ENCODE measurements at regions not wholly inside any gene's neighbourhood (a gene's known extent, or its start where the extent isn't known, plus 50 kb on each side); places are given as distances from the start of the nearest gene placed in this dataset.

- intact Hi-C loops (cut with DNase I), result no loop called here
- ATAC-seq (ENCODE audit: poor library complexity) (no peak), DNase-seq (no peak)
Measured at GRCh38 chr4:81651243-81651899, 179.7 kb upstream of the RASGEF1B start.

DNA sequence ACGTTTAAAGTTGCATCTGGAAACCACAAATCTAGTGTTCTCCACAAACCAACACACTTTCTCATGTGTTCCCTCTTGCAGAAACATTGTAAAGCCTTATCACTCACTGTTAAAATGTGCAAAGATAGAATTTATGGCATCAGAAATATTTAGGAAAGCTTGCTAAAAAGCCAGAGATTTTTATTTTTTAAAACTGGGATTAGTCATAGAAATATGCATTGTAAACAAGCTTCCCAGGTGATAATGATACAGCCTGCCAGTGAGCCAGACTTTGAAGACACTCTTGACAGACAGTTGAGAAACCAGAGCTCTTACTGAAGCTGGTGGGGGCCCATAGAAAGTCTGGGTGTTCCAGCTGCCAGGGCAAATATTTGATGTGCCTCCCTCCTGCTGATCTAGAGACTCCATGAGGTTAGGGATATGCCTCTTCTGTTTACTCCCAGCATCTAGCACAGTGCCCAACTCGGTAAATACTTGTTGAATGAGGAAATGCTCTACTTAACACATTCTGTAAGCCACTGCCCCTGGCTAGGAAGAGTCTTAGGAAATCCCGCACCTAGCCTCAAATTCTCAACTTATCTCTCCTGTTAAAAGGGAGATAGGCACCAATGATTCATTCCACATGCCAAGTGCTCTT is 179.0 kb upstream of the RASGEF1B start:
- intact Hi-C loops (cut with DNase I), result no loop called here
- no peak for ATAC-seq (ENCODE audit: poor library complexity)
- no peak for DNase-seq

GRCh38 chr4:81648576-81649275 is 177.0 kb upstream of the RASGEF1B start:
- DNase-seq (no peak), ATAC-seq (ENCODE audit: poor library complexity) (no peak)

GRCh38 chr4:81647388-81647787 is 175.7 kb upstream of the RASGEF1B start:
- ATAC-seq (ENCODE audit: poor library complexity) (no peak), DNase-seq (no peak)
- intact Hi-C loops (cut with DNase I), result no loop called here

More at GRCh38 chr4:81648576-81649275, 177.0 kb upstream of the RASGEF1B start:
- intact Hi-C loops (cut with DNase I), result no loop called here

DNA sequence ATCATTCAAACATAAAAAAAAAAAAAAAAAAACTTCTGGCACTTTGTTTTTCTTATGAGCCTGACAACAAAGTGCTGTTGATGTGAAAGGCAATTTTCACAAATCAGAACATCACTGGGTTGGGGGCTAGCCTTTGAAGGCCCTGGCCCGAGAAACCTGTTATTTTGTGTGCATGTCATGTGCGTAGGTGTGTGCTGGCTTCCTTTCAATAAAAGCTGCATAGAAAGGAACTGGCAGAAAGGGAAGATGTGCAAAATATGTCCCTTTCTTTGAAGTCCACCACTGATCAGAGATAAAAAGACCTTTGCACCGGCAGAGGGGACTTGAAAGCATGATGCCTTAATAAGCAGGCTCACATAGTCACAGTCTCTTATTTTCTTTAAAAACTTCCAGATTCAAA is 170.8 kb upstream of the RASGEF1B start:
- no peak for DNase-seq
- no peak for ATAC-seq (ENCODE audit: poor library complexity)
- intact Hi-C loops (cut with DNase I), result no loop called here

DNA sequence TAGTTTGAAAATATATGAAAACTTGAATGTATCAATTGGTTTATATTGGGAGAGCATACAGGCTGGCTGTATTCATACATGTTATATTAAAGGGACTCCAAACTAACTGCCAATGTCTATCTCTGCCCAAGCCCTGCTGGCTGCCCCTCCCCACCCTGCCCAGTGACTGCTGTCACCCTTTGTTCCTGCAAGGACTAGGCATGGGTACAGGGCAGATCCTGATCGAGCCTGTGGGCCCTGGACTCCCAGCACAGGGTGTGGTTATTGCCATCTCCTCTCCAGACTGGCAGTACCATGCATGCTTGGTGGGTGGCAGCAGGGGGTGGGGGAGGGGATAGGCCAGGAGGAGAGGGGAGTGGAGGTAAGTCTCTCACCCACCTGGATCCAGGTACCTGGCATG is 167.5 kb upstream of the RASGEF1B start:
- intact Hi-C loops (cut with DNase I), result no loop called here
- ATAC-seq (ENCODE audit: poor library complexity), result no peak
- no peak for DNase-seq

DNA sequence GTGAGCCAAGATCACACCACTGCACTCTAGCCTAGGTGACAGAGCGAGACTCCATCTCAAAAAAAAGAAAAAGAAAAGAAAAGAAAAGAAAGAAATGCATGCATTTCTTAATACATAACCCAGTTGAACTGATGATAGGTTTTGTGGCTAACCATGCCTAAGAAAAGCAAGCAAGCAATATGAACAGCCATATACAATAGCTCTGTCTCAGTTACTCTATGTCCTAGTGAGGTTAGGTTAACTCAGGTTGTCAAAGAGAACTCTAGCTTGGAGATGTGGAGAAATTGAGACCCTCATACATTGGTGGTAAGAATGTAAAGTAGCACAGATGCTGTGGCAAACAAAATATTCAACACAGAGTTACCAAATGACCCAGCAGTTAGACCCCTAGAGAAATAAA is 167.0 kb upstream of the RASGEF1B start:
- intact Hi-C loops (cut with DNase I), result no loop called here
- ATAC-seq (ENCODE audit: poor library complexity) (no peak), DNase-seq (no peak)

GRCh38 chr4:81635739-81636138 is 164.0 kb upstream of the RASGEF1B start:
- intact Hi-C loops (cut with DNase I), result no loop called here
- ATAC-seq (ENCODE audit: poor library complexity), result peak; percentile 43

DNA sequence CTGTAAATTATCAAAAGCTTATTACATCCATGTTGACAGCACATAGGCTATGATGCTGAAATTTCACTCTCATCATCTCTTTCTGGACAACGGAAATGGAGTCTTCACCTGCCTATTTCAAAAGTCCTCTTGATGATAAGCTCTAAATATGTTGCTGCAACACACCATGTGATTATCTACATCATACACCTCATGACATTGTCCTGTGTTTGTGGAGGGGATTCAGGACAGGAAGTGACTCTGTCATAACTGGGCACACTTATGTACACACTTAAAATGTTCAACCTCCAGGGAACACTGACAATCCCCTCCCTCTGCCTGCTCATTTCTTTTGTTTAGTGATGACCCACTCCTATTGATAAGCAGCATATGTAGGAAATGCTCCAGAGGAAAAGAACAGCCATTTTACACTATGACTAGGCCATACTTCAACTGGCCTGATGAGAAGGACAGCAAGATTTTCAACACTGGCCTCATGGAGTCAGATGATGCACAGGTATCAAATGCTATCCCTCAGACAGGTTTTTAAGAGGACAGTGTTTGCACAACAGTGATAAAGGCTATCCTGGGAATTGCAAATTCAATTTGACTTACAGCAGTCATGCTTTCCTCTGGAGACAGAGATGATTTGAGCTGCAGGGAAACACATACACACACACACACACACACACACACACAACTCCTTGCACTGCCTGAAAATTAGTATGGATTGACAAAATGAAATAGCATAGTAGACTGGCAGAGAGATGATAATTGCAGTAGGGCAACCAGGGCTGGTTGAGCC is 163.3 kb upstream of the RASGEF1B start:
- intact Hi-C loops (cut with DNase I), result no loop called here
- DNase-seq (no peak), ATAC-seq (ENCODE audit: poor library complexity) (no peak)

More at GRCh38 chr4:81635739-81636138, 164.0 kb upstream of the RASGEF1B start:
- peak; percentile 47 for DNase-seq

GRCh38 chr4:81634165-81634564 is 162.5 kb upstream of the RASGEF1B start:
- no peak for DNase-seq
- no peak for ATAC-seq (ENCODE audit: poor library complexity)
- intact Hi-C loops (cut with DNase I), result no loop called here

- intact Hi-C loops (cut with DNase I), result no loop called here
- no peak for DNase-seq
- no peak for ATAC-seq (ENCODE audit: poor library complexity)
Measured at GRCh38 chr4:81632581-81633299, 161.0 kb upstream of the RASGEF1B start.

DNA sequence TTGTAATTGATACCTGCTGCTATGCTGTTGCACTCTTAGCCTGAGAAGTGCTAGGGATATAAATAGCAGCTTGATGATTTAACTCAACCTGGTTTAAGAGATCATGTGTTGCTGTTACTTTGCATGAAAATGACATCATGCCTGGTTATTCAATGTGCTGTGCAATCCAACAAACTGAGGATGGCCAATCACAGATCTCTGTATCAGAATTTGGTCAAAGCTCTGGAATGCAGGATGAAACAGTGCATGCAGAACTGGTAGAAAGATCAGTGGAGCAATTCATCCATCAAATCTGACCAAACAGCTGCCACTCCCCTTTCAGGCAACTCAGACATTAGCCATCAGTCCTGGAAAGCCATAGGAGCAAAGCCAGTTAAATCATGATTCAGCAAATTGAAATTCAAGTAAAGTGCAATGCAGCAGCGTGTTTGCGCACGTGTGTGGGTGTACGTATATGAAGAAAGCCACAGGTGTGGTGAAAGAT is 160.3 kb upstream of the RASGEF1B start:
- DNase-seq (no peak), ATAC-seq (ENCODE audit: poor library complexity) (peak; percentile 56)
- intact Hi-C loops (cut with DNase I), result no loop called here

- ATAC-seq (ENCODE audit: poor library complexity), result no peak
- intact Hi-C loops (cut with DNase I), result no loop called here
Measured at GRCh38 chr4:81629366-81629765, 157.7 kb upstream of the RASGEF1B start.

GRCh38 chr4:81628489-81628888 is 156.8 kb upstream of the RASGEF1B start:
- DNase-seq (no peak), ATAC-seq (ENCODE audit: poor library complexity) (no peak)
- intact Hi-C loops (cut with DNase I), result no loop called here

More at GRCh38 chr4:81629366-81629765, 157.7 kb upstream of the RASGEF1B start:
- DNase-seq, result no peak

- DNase-seq (no peak), ATAC-seq (ENCODE audit: poor library complexity) (no peak)
- intact Hi-C loops (cut with DNase I), result no loop called here
Measured at GRCh38 chr4:81627590-81627989, 155.9 kb upstream of the RASGEF1B start.

DNA sequence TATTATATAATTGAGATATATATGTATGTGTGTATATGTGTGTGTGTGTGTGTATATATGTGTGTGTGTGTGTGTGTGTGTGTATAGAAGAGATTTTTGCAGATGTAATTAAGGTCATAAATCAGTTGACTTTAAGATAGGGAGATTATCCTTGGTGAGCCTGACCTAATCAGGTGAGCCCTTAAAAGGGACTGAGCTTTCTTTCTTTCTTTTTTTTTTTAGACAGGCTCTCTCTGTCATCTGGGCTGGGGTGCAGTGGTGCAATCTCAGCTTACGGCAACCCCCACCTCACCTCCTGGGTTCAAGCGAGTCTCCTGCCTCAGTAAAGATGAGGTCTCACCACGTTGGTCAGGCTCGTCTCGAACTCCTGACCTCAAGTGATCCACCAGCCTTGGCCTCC is 155.1 kb upstream of the RASGEF1B start:
- ATAC-seq (ENCODE audit: poor library complexity), result no peak
- intact Hi-C loops (cut with DNase I), result no loop called here
- no peak for DNase-seq

DNA sequence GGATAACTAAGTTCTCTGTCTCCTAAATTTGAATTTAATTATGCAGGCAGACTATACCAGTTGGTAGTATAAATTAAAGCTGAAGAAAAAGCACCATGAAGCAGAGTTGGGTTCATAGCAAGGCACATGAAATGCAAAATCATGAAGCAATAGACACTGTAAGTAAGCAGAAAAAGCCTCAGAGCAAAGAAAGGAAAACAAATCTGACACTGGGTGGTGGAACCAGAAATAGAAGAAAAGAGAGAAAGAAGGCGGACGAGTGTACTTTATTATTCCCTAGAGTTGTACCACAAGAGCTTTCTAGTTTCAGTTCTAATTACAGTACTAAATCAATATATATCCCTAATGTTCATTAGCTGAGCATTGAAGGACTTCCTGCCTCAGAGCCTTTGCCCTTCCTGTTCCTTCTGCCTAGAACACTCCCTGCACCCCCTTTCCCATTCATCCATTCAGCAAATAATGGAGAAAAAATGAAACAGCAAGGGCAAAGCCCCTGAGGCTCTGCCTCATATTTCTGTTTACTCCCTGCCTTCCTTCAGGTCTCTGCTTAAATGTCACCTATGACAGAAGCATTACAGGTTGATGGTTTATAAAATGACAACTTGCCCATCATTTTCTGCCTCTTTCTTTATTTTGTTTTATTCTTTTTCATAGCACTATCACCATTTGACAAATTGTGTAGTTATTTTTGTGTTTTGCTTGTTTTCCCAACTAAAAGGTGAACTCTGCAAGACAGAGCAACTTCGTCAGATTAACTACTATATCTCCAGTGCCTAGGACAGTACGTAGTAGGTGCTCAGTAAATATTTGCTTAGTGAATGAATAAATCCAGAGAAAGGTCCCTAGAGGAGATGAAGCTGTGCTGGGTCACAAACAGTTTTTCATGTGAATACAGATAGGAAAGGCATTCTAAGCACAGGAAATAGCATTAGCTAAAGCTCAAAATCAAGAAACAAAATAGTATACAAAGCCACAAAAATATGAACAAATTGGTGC is 154.0 kb upstream of the RASGEF1B start:
- intact Hi-C loops (cut with DNase I), result no loop called here
- ATAC-seq (ENCODE audit: poor library complexity) (no peak), DNase-seq (no peak)

All from Right ventricle myocardium superior (tissue), 1 donor.